ENCODE measurements at regions not wholly inside any gene's neighbourhood (a gene's known extent, or its start where the extent isn't known, plus 50 kb on each side); places are given as distances from the start of the nearest gene placed in this dataset.

DNA sequence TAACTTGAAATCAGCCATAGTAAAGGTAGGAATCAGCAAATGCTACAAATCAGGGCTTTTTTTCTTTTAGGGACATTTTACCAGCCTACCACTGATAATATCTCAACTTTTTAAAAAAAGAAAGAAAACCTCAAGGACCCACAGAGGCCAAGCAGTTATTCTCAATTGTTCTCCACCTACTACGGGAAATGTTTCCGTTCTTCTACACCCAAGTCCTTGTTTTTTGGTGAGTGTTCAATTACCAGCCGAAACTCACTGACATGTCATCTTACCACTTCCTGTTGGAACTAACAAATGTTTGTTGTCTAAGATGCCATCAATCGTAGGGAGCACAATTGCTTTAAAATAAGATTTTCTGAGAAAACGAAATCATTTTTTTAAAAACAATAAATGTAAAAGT, 50.2 kb upstream of the CDK1 start:
- DNase-seq (ENCODE audit: low spot score) = no peak

- DNase-seq (ENCODE audit: low spot score) = no peak
Measured at GRCh38 chr10:60726257-60726656, 52.0 kb upstream of the CDK1 start.

- DNase-seq (ENCODE audit: low spot score) = no peak
Measured at GRCh38 chr10:60722623-60723022, 55.7 kb upstream of the CDK1 start.

DNA sequence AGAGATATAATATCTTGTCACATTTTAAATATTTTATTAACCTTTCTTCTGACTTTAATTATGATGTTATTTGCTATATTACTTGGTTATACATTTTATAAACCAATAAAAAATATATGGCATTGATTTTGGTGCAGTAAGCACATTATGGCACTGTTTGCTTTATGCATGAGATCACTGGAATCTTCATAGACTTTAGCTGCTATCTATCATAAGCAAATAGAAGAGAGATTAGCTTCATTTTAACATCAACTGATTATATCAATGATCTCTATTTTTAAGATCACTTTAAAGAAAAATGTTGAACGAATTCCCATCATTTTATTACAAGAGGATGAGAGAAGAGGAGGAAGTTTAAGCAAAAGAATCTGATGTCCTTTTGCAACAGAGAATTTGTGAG, 58.6 kb upstream of the CDK1 start:
- no peak for DNase-seq (ENCODE audit: low spot score)

GRCh38 chr10:60718886-60719285, 59.4 kb upstream of the CDK1 start:
- no peak for DNase-seq (ENCODE audit: low spot score)

GRCh38 chr10:60717852-60718251, 60.4 kb upstream of the CDK1 start:
- no peak for DNase-seq (ENCODE audit: low spot score)

DNA sequence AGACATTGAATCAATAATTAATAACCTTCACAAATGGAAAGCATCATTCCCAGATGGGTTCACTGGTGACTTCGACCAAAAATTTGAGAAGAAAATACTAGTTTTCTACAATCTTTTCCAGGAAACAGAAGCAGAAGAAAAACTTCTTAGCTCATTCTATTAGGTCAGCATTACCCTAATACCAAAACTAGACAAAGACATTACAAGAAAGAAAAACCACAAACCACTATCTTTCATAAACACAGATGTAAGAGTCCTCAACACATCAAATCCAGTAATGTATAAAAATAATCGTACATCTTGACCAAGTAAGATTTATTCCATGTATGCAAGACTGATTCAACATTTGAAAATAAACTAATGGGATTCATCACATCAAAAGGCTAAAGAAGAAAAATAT, 64.0 kb upstream of the CDK1 start:
- DNase-seq (ENCODE audit: low spot score) = no peak

- DNase-seq (ENCODE audit: low spot score) = no peak
Measured at GRCh38 chr10:60711496-60711895, 66.8 kb upstream of the CDK1 start.

GRCh38 chr10:60710041-60710440, 68.2 kb upstream of the CDK1 start:
- no peak for DNase-seq (ENCODE audit: low spot score)

GRCh38 chr10:60708666-60709065, 69.6 kb upstream of the CDK1 start:
- DNase-seq (ENCODE audit: low spot score) = no peak

GRCh38 chr10:60707841-60708240, 70.4 kb upstream of the CDK1 start:
- DNase-seq (ENCODE audit: low spot score) = peak; percentile 43

DNA sequence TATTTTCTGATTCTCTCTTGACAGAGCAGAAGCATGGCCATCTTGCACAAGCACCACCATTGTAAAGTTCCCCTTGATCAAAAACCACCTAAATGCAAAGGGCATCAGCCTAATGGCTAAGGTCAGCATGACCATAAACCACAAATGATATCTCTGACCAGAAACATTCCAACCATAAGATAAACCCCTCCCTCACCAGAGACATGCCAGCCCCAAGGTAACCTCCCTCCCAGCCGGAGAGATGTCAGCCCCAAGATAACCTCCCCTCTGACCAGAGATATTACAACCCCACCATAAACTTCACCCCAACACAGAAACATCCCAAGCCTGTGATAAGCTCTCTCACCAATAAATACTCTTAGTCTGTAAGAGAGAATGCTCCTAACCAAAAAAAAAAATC, 72.1 kb upstream of the CDK1 start:
- no peak for DNase-seq (ENCODE audit: low spot score)

- DNase-seq (ENCODE audit: low spot score) = no peak
Measured at GRCh38 chr10:60705376-60705775, 72.9 kb upstream of the CDK1 start.

- peak; percentile 75 for DNase-seq (ENCODE audit: low spot score)
Measured at GRCh38 chr10:60704471-60704870, 73.8 kb upstream of the CDK1 start.

DNA sequence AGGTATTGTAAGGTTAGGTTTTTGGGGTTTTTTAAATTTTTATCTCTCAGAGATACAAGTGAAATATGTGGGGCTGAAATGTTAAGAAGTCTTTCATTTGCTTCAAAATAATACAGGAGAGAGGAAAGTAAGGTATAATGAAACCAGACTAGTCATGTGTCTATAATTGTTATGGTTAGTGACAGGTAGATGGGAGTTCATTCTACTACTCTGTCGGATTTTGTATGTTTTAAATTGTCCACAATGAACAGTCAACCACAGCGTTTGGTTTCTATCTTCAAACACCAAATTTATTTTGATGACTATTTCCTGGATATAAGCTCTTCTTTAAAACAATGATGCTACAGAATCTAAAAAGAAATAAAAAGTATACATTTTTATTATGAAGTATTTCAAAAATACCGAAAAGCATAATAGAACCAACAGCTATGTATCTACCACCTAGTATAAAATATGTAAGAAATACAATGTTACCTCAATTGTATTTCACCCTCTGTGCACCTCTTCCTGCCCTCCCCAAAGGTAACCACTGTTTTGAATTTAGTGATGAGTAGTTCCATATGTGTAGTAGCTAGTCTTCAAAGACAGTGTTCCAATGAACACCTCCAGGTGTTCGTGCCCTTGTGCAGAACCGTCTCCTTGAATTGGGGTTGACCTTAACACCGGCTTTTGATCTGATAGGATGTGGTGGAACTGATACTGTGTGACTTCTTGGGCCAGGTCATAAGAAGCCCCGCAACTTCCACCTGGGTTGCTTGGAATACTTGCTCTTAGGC, 74.8 kb upstream of the CDK1 start:
- DNase-seq (ENCODE audit: low spot score) = no peak

GRCh38 chr10:60687679-60688078, 90.6 kb upstream of the CDK1 start:
- no peak for DNase-seq (ENCODE audit: low spot score)

GRCh38 chr10:60684091-60684490, 94.2 kb upstream of the CDK1 start:
- DNase-seq (ENCODE audit: low spot score) = no peak

DNA sequence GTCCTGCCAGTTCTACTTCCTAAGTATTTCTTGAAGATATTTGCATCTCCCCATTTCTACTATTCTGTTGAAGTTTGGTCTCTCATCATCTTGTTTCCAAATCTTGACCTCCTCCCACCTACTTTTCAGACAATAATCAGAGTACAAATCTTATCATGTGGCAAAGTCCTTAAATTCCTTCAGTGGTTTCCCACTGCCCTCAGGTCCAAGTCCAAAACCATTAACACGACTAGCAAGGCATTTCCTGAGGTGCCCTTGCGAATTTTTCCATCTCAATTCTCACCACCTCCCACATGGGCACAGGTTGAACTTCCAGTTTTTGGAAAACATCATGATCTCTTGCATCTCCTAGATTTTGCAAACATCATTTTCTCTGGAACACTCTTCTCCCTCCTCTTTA, 97.2 kb upstream of the CDK1 start:
- DNase-seq (ENCODE audit: low spot score) = no peak

DNA sequence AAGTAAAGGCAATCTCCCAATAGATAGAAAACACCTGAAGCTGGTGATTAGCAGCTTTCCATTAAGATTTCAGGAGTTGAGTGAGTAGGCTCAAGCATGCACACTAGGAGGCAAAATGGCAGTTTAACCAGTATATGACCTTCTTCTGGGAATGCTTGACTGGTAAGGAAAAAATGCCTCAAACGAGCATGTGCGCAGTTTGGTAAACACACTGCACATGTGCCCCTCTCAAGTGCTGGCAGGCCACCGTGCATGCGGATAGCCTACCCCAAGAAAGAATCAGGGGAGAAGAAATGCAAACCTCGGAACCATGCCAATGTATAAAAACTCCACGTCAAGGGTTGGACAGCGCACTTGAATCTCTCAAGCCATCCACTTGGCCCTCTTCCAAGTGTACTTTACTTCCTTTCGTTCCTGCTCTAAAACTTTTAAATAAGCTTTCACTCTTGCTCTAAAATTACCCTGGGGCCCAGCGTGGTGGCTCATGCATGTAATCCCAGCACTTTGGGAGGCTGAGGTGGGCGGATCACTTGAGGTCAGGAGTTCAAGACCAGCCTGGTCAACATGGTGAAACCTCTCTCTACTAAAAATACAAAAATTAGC, 98.8 kb upstream of the CDK1 start:
- DNase-seq (ENCODE audit: low spot score) = peak; percentile 22

DNA sequence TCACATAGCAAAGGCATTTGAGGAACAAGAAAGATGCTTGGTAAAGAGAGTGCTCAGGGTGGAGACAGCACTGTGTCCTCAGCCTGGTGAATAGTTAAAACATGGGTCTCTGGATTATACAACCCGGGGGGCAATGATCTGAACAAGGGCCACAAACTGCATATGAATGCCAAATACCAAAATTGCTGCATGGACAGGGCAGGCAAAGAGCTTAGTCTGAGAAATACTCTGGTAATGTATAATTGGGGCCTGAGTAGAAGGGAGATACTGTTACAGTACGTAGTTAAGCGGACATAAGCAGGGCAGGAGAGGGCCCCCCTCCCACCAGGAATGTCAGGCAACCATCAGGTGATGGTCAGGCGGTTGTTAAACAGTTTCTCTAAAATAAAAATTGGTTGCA, 99.3 kb upstream of the CDK1 start:
- DNase-seq (ENCODE audit: low spot score) = no peak

- DNase-seq (ENCODE audit: low spot score) = no peak
Measured at GRCh38 chr10:60677531-60678129, 100.6 kb upstream of the CDK1 start.

DNA sequence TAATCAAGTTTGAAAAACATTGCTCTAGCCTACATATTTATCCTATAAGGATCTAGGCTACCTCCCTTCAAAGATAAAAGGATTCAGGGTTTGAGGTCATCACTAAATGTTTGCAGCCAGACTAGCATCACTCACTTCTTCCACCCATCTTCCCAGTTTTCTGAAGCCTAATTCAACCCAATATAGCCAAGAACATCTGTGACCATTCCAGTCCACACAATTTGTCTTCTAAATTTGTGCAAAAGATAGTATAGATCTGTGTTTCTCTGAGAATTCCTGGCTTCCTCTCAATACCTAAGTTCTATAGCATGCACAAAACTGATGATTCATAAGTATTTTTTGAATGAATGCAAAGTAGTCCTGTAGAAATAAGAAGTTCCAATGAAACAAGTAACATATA, 103.0 kb upstream of the CDK1 start:
- no peak for DNase-seq (ENCODE audit: low spot score)

- no peak for DNase-seq (ENCODE audit: low spot score)
Measured at GRCh38 chr10:60669501-60669900, 108.8 kb upstream of the CDK1 start.

DNA sequence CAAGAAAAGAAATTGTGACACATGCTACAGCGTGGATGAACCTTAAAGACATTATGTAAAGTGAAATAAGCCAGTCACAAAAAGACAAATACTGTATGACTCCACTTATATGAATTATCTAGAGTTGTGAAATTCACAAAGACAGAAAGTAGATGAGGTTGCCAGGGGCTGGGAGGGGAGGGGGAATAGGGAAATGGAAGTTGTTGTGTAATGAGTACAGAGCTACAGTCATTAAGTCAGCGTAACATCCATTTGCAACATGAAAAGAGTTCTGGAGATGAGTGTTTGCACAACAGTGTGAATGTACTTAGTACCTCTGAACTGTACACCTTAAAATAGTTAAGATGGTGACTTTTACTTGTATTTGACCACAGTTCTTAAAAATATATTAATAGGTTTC, 112.1 kb upstream of the CDK1 start:
- no peak for DNase-seq (ENCODE audit: low spot score)

Data from LoVo (cell line).